ENCODE measurements at regions not wholly inside any gene's neighbourhood (a gene's known extent, or its start where the extent isn't known, plus 50 kb on each side); places are given as distances from the start of the nearest gene placed in this dataset.

GRCh38 chr18:7476386-7476785, 90.7 kb upstream of the PTPRM start:
- peak in 2 of 5 donors; percentile 14 to 26 for DNase-seq
- TF ChIP-seq CTCF (IDR thresholded peaks at IDR 0.05; ENCODE audit: borderline replicate concordance, extremely low read depth, insufficient read depth) = no peak
- Histone ChIP-seq H3K9me3 (ENCODE audit: control insufficient read depth in 2 of 3, insufficient read depth in 1 of 3, low read length in 3 of 3) (no peaks in the 10 kb centered on the region), H3K4me1 (ENCODE audit: control insufficient read depth in 2 of 3, insufficient read depth in 2 of 3, low read depth in 1 of 3, low read length in 3 of 3) (no peaks in the 10 kb centered on the region), H3K4me3 (ENCODE audit: low read length in 3 of 3) (no peak overlapping the region), H3K27ac (ENCODE audit: low read depth in 2 of 2, low read length in 2 of 2) (no peak overlapping the region), H3K9ac (ENCODE audit: low read length in 3 of 3) (no peak overlapping the region), H3K27me3 (ENCODE audit: control insufficient read depth, insufficient read depth, low read length) (no peaks in the 10 kb centered on the region), H3K36me3 (ENCODE audit: control insufficient read depth in 2 of 3, insufficient read depth in 3 of 3, low read length in 3 of 3) (no peaks in the 10 kb centered on the region)
- FAIRE-seq = no peak
- intact Hi-C loops (cut with DNase I) = no loop called here

- H3K27ac ChIP-seq (ENCODE audit: low read depth in 2 of 2, low read length in 2 of 2) = no peak overlapping the region
- H3K4me3 ChIP-seq (ENCODE audit: low read length in 3 of 3) = no peak overlapping the region
- TF ChIP-seq CTCF (IDR thresholded peaks at IDR 0.05; ENCODE audit: borderline replicate concordance, extremely low read depth, insufficient read depth) = no peak
- DNase-seq (no peak), FAIRE-seq (no peak)
- H3K9ac ChIP-seq (ENCODE audit: low read length in 3 of 3) = no peak overlapping the region
- H3K9me3 ChIP-seq (ENCODE audit: control insufficient read depth in 2 of 3, insufficient read depth in 1 of 3, low read length in 3 of 3) = no peaks in the 10 kb centered on the region
- no peaks in the 10 kb centered on the region for H3K4me1 ChIP-seq (ENCODE audit: control insufficient read depth in 2 of 3, insufficient read depth in 2 of 3, low read depth in 1 of 3, low read length in 3 of 3)
- no peaks in the 10 kb centered on the region for H3K27me3 ChIP-seq (ENCODE audit: control insufficient read depth, insufficient read depth, low read length)
- intact Hi-C loops (cut with DNase I) = no loop called here
- H3K36me3 ChIP-seq (ENCODE audit: control insufficient read depth in 2 of 3, insufficient read depth in 3 of 3, low read length in 3 of 3) = no peaks in the 10 kb centered on the region
Observed at GRCh38 chr18:7479756-7480155, 87.4 kb upstream of the PTPRM start.

- Histone ChIP-seq H3K4me1 (ENCODE audit: control insufficient read depth in 2 of 3, insufficient read depth in 2 of 3, low read depth in 1 of 3, low read length in 3 of 3) (no peaks in the 10 kb centered on the region), H3K27me3 (ENCODE audit: control insufficient read depth, insufficient read depth, low read length) (no peaks in the 10 kb centered on the region), H3K9me3 (ENCODE audit: control insufficient read depth in 2 of 3, insufficient read depth in 1 of 3, low read length in 3 of 3) (no peaks in the 10 kb centered on the region), H3K4me3 (ENCODE audit: low read length in 3 of 3) (no peak overlapping the region), H3K27ac (ENCODE audit: low read depth in 2 of 2, low read length in 2 of 2) (no peak overlapping the region), H3K36me3 (ENCODE audit: control insufficient read depth in 2 of 3, insufficient read depth in 3 of 3, low read length in 3 of 3) (no peaks in the 10 kb centered on the region), H3K9ac (ENCODE audit: low read length in 3 of 3) (no peak overlapping the region)
- intact Hi-C loops (cut with DNase I) = no loop called here
- FAIRE-seq (no peak), DNase-seq (peak in 3 of 5 donors; percentile 39 to 68 (median 48))
- no peak for TF ChIP-seq CTCF (IDR thresholded peaks at IDR 0.05; ENCODE audit: borderline replicate concordance, extremely low read depth, insufficient read depth)
Observed at GRCh38 chr18:7480879-7481278, 86.2 kb upstream of the PTPRM start.

GRCh38 chr18:7482342-7482741, 84.8 kb upstream of the PTPRM start:
- H3K4me3 ChIP-seq (ENCODE audit: low read length in 3 of 3) = no peak overlapping the region
- FAIRE-seq = no peak
- TF ChIP-seq CTCF (IDR thresholded peaks at IDR 0.05; ENCODE audit: borderline replicate concordance, extremely low read depth, insufficient read depth) = no peak

More at GRCh38 chr18:7482342-7482741, 84.8 kb upstream of the PTPRM start:
- H3K4me1 ChIP-seq (ENCODE audit: control insufficient read depth in 2 of 3, insufficient read depth in 2 of 3, low read depth in 1 of 3, low read length in 3 of 3) = no peaks in the 10 kb centered on the region
- no peaks in the 10 kb centered on the region for H3K27me3 ChIP-seq (ENCODE audit: control insufficient read depth, insufficient read depth, low read length)
- no peak overlapping the region for H3K27ac ChIP-seq (ENCODE audit: low read depth in 2 of 2, low read length in 2 of 2)
- DNase-seq = no peak
- intact Hi-C loops (cut with DNase I) = no loop called here
- no peaks in the 10 kb centered on the region for H3K36me3 ChIP-seq (ENCODE audit: control insufficient read depth in 2 of 3, insufficient read depth in 3 of 3, low read length in 3 of 3)
- H3K9ac ChIP-seq (ENCODE audit: low read length in 3 of 3) = no peak overlapping the region
- no peaks in the 10 kb centered on the region for H3K9me3 ChIP-seq (ENCODE audit: control insufficient read depth in 2 of 3, insufficient read depth in 1 of 3, low read length in 3 of 3)
